NCI-H2081 (cell line): ENCODE measurements at regions not wholly inside any gene's neighbourhood (a gene's known extent, or its start where the extent isn't known, plus 50 kb on each side); places are given as distances from the start of the nearest gene placed in this dataset.
"Not testable (repeated sequence)": the region's sequence is repeated elsewhere in the genome, so short reads cannot be mapped to it uniquely, and the experiment has no call there.

Experiments used
- DNase-seq, 2 experiments: peaks; one replicate each; lab custom pipeline; 2025; lab: John Stamatoyannopoulos, UW

DNA sequence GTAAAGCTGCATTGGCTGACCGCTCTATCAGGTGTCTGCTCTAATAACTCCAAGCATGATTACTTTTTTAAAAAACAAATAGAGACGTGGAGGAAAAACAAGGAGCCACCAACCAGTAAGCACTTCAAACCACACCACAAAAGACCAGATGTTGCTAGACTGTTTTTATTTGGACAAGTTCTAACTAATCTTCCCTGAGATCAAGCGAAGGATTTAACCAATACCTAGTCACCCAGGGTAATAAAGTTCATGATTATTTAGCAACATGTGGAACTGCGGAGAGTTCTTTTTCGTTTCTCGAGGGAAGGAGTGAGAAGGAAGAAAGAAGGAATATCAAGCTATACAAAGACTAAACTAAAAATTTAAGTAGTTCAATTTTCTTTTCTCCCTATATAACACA, 288.1 kb downstream of the DUSP6 start:
- no peak for DNase-seq

- DNase-seq, result no peak
Observed at GRCh38 chr12:89062996-89063395, 289.3 kb downstream of the DUSP6 start.

DNA sequence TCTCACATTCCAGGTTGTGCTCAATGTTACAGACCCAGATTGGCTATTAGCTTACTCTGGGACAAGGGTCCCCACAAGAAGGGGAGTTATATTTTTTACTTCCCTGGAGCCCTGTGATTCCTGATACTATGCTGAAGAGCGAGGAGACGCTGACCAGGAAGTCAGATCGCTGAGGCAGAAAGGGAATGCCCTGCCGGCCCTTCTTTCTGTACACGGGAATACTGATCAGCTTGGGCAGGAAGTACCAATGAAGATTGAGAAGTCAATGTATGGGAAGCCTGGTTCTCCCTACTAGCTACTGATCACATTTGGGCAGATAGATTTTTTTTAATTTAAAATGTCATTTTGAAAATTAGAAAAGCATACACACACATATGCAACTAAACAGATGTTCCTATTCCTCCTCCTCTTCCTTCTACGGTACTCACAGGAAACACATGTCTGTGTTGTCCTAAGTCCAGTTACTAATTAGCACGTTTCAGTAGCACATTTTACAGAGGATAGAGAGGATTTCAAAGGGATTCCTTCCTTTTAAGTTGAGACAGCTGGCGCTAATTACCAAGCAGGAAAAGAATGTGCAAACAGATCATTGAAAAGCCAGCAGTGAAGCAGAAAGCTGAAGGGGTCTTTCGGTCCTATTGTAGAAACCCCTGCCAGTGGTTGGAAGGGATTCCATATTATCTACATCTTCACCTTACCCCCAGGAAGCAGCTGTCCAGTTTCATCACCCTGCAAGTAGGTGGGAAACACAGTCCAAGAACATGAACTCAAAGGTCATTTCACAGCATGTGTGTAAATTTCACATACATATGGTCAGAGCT, 292.4 kb downstream of the DUSP6 start:
- DNase-seq, result peak in 1 of 2 experiments; percentile 29

- no peak for DNase-seq
Observed at GRCh38 chr12:89059056-89059455, 293.2 kb downstream of the DUSP6 start.

GRCh38 chr12:89058402-89058801, 293.9 kb downstream of the DUSP6 start:
- no peak for DNase-seq

- DNase-seq, result not testable (repeated sequence)
Observed at GRCh38 chr12:89053817-89054216, 298.5 kb downstream of the DUSP6 start.

DNA sequence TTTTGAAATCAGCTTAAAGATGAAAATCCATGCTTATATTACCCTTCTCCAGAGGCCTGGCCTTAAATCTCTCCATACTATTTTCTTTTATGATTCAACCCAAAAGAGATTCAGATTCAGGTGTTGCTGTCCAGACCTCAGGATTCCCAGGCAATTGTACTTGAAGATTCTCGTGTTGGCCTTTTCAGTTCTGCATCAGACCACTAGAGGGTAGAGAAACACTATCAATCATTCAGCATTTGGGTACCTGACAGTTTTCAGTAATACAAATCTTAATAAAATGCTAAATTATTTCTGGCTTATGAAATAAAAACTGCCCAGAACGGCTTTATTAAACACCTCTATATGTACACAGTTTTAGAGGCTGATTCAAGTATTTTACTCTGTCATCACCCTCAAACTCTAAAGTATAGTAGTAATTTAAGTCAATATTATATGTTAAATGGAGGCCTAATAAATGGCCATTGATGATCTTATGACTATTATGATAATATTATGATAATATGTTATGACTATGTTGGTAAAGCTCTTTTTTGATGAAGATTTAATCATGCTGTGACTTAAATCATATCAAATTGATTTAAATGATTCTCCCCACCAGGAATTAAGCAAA, 301.1 kb downstream of the DUSP6 start:
- peak; percentile 47 to 69 for DNase-seq

DNA sequence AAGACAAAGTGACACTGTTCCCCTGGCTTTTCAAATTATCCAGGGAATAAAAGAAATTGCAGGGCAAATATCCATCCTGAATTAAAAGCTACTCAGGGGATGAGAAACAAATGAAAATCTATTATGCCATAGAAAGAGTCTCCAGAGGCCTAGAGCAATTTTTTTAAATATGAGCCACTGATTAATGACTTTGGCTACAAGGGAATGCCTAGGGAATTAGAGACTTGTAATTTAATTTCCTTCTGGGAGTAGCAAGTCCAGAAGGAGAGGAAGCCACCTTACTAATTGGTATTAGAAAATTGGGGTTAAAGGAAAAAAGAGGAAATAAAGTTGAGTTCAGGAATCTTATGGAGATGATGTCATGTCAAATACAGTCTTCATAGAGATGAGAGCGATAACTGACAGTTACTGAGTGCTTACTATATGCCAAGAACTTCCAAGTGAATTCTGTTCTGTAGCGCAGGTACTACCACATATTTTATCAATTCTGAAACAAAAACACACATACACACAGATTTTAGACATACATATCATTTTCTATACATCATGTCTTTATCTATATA, 304.4 kb downstream of the DUSP6 start:
- DNase-seq, result no peak

- DNase-seq, result no peak
Observed at GRCh38 chr12:89041078-89041477, 311.2 kb downstream of the DUSP6 start.

DNA sequence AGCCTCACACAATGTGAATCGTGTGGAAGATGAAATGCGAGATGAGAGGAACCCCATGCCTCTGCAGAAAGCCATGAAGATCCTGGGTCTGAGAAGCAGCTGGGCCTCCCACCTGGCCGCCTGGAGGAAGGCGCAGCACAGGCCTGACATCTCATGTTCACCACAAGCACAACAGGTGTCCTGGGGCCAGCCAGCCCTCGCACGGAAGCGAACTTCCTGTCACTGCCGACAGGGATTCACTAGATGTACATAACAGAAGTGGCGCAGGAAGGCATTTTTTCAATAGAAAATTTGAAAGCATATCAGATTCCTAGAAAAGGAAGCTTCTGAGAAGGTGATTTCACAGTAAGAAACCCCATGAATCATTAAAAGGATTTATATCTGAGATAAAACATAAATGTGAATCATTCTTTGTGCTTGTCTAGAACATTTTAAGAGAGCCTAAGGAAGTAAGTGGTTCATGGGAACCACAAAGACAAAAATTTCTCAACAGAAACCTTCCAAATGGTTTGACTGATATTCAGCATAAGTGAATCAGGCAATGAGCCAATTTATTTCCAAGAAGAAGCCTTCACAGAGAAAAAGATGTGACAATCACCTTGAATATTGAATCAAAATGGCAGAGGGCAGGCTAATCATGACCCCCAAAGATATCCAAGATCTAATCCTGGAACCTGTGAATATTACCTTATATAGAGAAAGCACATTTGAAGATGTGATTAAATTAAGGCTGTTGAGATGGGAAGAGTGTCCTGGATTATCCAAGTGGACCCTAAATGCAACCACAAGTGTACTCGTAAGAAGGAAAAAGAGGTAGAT, 311.9 kb downstream of the DUSP6 start:
- DNase-seq, result no peak

- DNase-seq, result no peak
Observed at GRCh38 chr12:89038831-89039512, 313.3 kb downstream of the DUSP6 start.

- no peak for DNase-seq
Observed at GRCh38 chr12:89033062-89033461, 319.2 kb downstream of the DUSP6 start.

- no peak for DNase-seq
Observed at GRCh38 chr12:89029961-89030360, 322.3 kb downstream of the DUSP6 start.

DNA sequence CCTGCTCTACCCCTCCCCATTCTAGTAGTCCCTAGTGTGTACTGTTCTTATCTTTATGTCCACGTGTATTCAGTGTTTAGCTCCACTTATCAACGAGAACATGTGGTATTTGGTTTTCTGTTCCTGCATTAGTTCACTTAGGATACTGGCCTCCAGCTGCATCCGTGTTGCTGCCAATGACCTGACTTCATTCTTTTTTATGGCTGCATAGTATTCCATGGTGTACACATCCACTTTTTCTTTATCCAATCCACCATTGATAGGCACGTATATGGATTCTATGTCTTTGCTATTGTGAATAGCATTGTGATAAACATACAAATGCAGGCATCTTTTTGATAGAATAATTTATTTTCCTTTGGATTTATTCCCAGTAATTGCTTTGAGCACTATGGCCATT, 327.7 kb downstream of the DUSP6 start:
- no peak for DNase-seq

DNA sequence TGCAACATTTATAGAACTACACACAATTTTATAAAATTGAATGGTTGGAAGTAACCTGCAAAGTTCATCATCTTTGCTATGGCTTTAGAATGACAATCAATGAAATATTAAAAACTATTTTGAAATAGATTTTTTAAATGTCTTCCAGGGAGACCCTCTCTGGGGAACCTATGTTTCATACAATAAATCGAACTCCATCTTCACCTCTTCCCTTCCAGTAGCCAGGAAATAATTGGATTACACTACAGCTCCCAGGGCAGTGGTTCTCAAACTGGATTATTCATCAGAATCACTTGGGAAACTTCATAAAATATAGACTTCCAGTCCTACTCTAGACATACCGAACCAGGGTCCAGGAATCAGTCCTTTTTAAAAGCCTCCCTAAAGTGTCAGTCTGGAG, 328.4 kb downstream of the DUSP6 start:
- no peak for DNase-seq

DNA sequence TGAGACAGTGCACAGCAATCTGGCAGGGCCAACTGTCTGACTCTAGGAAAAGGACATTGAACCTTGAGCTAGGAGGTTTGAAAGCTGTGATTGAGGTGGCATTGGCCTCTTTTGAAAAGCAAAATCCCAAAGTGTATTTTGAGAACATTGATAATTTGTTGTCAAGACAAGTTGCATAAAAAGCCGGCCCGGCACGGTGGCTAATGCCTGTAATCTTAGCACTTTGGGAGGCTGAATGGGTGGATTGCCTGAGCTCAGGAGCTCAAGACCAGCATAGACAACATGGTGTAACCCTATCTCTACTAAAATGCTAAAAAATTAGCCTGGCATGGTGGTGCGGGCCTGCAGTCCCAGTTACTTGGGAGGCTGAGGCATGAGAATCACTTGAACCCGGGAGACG, 331.6 kb downstream of the DUSP6 start:
- no peak for DNase-seq

- no peak for DNase-seq
Observed at GRCh38 chr12:89020121-89020480, 332.2 kb downstream of the DUSP6 start.

GRCh38 chr12:89019439-89020120, 332.7 kb downstream of the DUSP6 start:
- peak; percentile 80 to 89 for DNase-seq

GRCh38 chr12:89016970-89017778, 335.1 kb downstream of the DUSP6 start:
- peak; percentile 82 to 83 for DNase-seq

GRCh38 chr12:89015419-89015818, 336.9 kb downstream of the DUSP6 start:
- DNase-seq, result no peak
